Activated gamma-delta T cell treated with Interleukin-2 at 50 U/mL for 16 hours (primary cell): ENCODE measurements at regions not wholly inside any gene's neighbourhood (a gene's known extent, or its start where the extent isn't known, plus 50 kb on each side); places are given as distances from the start of the nearest gene placed in this dataset.

Experiments used
- DNase-seq: peaks from one replicate; pipeline ENCODE4 v3.0.0-alpha.2; 2020

DNA sequence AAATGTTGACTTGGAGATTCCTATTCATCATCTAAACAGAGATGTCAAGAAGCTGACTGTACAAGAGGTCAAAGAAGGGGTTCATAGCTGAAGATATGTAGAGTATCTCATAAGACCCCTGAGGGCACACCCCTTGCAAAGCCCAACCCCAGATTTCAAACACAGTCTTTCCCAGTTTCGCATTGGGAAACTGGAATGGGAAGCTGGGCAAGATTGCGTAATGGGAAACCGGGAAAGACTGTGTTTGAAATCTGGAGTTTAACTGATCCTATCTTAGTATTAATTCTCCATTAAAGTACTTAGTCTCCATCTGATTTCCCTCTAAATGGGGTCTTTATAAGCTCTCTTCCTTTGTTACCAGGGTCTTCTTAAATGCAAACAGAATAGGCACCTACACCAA, 99.5 kb downstream of the FAM76B start:
- no peak for DNase-seq

DNA sequence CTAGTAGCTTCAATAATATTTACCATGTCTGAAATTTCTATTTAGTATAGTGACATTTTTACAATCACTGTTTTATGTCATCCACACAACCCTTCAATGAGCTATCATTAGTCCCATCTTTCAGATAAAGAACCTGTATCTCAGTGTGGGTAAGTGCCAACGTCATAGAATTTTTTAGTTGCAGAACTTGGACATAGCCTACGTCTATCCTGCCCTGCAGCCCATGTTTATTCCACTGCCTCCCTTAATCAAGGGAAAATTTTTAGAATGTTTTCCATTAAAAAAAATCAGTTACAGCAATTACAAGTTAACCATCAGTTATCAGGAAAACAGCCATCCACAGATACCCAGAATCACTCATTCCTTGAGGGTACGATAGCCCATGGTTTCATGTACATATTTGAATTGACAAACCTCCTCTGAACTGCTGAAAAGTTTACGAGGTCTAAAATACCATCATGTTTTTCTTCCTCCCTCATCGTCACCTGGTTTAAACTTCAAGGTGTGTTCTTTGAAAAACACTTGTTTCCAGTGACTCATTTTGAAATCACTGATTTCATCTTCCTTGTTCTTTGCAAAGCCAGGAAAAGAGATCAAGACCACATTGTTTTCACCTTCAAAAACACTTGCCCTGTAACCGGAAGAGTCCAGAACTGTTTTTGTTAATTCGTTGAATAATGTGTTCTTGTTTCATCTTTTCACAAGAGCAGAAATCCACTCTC, 100.9 kb downstream of the FAM76B start:
- DNase-seq: no peak

DNA sequence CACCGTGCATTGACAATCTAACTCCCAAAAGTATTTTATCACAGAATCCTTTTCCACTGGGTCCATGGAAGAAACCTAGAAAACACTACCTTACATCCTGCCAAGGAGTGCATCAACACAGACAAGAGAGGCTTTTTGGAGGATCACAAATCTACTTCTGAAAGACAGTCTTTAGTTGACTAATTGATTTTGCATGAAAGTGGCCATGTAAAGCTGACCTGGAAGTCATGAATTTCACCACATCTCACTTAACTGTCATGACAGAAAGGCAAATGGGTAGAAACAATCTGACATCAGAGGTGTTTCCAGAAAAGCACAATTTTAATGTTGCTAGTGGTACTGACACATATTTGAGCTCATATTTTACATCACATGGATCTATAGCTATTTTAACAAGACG, 101.6 kb downstream of the FAM76B start:
- no peak for DNase-seq

DNA sequence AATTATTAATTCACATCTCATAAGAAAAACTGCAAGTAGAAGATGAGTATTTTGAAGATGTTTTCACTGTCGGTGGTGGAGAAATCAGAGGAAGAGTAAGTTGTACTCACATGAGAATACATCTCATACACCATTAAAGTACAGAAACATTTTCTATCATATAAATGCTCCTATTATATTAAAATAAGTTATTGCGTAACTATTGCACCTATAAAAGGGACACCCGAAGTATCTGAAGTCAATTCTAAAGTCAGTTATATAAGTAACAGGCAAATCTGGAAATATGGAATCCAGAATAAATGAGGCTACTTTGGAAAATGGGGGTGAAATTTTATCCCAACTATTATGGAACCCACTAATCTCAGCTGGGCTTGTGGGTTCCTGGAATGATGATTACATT, 103.3 kb downstream of the FAM76B start:
- DNase-seq: no peak

DNA sequence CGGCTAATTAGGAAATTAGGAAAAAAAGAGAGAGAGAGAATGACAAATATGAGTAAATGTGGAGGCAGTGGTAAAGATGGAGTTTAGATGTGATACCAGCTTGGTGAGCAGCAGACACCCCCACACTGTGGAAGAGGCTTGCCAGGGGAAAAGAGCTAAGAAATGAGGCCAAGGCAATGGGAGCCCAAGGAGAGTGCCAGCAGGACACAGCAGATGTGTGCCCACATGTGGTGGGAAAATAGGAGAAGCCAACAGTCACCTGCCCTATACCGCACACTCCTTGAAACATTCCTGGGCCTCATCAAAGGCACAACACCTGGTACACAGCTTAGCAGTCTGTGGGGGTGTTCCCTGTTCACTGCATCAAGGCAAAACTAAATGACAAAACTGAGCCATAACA, 104.9 kb downstream of the FAM76B start:
- no peak for DNase-seq

DNA sequence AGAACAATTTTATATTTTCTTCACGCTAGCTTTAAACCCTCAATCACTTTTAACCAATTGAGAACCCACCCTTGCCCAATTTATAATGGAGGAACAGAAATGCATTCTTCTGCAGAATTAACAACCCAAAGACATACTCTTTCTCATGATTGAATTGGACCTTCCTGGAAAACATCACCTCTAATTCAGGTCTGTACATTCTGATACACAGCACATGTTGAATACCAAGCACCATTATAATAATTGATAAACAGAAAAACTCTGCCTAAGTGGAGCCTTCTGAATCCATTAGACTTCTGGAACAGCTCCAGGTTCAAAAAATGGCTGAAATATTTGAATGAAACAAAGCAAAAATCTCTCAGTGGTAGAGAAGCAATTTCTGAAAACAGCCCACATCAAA, 105.4 kb downstream of the FAM76B start:
- no peak for DNase-seq

DNA sequence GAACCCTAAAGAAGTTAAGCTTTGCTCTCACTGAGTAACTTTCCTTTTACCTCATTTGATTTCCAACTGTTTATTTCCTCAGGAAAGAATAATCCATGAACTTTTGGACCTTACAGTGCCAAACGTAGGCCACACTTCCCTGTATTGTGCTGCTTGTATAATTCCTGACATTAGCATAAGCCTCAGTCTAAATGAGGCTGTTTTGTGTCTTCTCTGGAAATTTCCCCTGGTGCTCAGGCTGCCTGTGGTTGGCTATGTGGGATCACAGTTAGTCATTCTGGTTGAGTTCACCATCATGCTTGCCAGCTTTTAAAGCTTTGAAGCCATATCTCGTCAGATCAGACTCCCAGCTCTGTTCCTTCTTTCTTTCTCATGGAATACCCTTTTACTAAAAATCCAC, 107.0 kb downstream of the FAM76B start:
- DNase-seq: no peak

DNA sequence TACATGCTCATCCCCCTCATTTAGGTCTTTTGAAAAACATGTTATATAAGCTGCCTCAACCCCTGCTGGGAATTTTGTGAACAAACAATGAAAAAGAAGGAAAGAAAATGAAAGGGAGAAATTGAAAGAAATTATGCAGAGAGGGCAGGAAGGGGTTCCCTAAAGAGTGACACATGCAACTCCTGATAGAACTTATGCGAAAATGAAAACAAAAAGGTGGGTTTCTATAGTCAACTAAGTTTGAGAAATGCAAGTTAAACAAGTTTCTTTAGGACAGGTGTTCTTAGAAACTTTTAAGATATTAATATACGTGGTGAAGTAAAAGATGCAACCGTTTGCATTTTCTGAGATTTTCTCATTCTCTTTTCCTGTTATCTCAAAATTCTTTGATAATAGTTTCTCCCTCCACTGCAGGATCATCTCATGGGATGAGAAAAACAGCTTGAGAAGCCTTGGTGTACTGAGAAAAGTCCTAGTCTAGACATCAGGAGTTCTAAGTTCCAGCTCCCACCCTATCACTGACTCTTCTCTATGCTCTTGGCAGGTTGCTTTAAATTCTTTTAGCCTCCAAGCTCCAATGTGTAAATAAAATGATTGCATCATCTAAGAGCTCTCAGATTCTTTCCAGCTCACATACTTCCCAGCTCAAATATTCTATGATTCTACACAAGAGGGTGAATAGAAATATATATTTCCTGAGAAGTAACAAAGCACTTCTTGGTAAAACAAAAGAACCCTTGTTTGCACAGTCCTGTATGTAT, 109.2 kb downstream of the FAM76B start:
- no peak for DNase-seq

DNA sequence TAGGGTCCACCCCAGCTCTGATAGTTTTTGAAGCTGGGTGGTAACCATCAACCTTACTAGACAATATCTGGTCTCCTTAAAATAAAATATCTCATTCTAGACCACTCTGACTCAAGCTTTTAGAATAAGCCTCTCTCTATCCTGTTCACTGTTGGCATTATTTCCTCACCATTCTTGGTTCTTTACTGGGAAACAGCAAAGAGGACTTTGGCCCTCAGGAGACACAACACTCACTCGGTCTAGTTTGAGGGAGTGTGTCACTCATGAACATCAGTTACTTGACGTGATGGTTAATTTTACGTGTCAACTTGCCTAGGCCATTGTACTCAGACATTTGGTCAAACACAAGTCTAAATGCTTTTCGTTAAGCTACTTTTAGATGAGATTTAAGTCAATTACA, 110.6 kb downstream of the FAM76B start:
- no peak for DNase-seq

DNA sequence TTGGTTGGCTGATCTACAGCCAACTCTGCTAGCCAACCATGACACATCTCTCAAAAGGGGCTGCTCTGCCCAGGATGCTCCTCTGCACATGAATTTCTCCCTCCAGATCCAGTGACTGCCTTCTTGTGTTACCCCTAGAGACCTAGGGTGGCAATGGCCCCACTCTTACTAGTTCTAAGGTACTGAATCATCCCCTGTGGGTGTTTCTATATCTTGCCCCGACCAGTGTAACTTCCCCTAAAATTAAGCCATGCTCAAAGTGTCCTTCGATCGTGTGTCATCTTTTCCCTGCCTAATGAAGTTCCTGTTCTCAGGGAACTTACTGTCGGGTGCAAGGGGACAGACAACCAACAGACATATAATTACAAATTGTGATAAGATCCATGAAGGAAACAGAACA, 113.3 kb downstream of the FAM76B start:
- DNase-seq: no peak

DNA sequence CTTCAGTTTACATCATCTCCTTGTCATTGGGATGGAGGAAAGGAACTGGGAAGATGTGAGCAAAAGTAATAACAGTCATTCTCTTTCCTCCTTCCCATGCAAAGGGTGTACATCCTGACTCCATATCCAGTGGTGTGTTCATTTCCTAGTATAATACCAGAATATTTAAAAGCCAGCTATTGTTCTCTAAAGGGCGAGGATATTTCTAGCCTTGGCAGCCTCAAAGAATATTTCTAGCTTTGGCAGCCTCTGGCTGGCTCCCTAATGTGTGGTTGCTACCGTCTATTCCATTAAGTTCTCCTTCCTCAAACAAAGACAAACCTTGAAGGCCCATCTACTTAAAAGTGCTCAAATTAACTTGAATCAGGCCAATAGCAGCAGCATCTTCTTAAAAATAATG, 114.0 kb downstream of the FAM76B start:
- DNase-seq: no peak

DNA sequence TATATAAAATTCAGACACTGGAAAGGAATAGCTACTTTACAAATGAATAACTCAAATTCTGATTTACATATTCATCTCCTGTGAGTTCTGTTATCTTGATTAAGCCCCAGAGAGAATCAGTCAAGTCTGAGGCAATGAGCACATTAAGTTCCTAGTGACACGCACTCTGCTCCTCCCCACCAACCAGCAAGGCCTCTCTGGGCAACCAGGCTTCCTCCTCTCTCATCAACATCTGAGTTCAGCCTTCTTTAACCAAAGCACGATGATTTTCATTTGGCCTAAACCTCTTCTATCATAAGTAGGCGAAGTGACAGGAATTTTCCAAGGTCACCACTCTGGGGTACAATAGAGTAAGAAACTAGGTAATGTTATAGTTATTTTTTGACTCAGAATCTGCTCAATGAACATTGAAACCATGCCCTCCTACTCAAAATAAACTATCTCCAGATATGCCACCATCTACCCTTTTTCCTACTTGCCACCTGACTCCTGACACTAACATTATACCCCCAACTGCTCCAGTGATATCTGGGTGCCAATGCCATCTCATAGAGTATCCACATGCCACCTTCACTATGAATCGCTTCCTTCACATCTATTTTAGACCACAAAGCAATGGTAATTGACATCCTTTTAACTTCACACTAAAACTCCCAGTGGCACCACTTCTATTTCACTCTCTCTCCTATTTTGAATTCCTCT, 114.8 kb downstream of the FAM76B start:
- DNase-seq: no peak

DNA sequence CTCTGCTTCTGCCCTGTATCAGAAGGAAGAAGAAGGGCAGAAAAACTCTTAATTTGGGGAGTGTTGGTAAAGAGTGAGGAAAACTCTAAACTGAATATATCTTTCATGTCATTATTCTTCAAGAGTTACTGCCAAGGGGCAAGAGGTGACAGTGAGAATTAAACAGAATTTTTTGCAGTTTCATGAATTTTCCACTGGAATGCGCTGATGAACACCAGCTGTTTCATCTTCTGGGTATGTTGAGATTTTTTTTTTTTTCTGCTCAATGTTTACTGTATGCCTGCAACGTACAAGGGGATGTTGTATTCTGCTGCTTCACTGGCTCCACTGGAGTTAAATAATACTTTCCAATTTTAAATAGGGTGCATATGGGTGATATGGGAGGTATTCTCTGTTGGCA, 117.8 kb downstream of the FAM76B start:
- no peak for DNase-seq

DNA sequence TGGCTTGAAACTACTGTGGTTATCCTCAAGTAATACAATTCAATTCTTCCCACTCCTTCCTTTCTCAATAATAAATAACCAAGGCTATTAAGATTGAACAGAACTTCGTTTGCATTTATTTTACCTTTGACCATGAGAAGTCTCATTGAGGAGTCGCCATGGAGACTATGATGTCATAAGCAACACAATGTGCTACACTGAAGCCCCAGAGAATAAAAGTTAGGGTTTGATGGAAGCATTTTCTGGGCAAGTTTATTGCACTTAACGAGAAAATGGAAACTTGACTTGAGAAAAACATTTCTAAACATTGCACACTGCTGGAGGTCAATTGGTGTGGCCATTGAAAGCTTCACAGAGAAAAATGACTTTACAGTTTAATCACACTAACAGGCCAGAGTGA, 121.5 kb downstream of the FAM76B start:
- no peak for DNase-seq

DNA sequence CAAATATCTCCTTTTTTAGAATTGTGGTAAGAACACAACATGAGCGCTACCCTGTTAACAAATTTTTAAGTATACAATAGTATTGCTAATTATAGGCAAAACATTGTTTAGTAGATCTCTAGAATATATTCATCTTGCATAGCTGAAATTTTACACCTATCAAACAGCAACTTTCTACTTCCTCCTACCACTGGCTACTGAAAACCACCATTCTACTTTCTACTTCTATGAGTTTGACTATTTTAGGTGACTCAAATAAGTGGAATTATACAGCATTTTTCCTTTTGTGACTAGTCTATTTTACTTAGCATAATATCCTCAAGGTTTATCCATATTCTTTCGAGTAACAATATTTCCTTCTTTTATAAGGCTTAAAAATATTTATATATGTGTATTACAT, 128.4 kb downstream of the FAM76B start:
- no peak for DNase-seq

DNA sequence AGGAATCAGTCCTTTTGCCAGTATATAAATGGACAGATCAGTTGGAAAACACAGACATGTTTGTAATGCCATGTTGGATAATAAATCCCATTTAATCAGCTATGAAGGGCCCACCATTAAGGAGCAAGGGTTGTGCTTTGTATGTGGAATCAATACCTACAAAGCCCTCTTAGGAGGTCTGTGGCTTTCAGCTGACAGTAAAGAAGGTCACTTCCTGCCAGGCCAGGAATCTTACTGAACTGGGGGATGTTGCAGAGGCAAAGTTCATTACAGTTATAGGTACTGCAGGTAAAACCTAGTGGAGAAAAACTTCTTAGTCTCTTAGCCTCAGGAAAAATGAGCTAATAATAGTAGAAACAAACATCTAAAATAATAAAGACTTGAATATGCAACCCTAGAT, 129.5 kb downstream of the FAM76B start:
- no peak for DNase-seq

DNA sequence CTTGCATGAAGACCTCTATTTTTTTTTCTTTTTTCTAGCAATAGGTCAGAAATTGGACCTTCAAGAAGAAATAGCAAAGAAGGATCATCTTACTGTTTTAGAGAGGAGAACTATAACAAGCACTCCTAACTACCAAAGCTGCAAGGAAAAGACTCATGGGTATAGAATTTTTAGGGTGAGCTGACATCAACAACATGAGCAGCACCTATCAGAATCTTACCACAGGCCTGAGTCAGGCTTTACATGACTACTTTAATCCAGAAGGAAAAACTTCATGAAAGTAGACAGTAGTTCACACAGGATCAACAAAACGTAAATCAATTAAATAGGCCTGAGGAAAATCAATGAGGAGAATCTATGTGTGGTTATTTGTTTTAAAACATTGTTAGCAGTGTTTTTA, 130.5 kb downstream of the FAM76B start:
- DNase-seq: no peak

DNA sequence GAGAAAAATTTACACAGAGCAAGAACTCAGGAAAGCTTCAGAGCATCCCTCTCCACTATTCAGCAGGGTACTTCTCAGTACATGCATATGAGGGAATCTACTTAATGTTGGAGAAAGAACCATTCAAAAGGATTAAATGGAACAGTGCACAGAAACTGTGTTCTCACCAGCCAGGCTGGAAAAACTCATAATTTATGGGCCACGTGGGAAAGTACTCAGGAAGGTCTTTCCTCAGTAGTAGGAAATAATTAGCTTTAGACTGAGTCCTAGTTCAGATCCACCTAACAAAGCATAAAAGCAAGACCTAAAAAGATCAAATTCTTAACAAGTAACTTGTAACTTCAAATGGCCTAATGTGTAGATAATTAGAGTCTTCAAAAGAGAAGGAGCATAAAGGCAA, 134.0 kb downstream of the FAM76B start:
- no peak for DNase-seq

DNA sequence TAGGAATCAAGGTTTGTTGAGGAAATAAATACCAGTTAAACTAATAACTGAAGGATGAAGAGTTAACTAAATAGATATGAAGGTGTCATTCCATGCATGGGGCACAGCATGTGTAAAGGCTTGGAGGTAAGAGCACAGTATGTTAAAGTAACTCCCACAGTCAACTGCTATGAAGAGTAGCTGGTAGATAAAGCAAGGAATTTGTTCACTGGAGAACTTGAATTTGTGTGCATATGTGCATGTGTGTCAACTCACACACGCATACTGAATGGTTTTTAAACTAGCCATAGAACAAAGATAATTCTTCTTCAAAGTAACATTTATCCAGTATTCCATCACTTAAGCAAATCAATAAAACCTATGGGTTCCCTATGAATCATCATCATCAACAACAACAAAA, 135.9 kb downstream of the FAM76B start:
- no peak for DNase-seq

DNA sequence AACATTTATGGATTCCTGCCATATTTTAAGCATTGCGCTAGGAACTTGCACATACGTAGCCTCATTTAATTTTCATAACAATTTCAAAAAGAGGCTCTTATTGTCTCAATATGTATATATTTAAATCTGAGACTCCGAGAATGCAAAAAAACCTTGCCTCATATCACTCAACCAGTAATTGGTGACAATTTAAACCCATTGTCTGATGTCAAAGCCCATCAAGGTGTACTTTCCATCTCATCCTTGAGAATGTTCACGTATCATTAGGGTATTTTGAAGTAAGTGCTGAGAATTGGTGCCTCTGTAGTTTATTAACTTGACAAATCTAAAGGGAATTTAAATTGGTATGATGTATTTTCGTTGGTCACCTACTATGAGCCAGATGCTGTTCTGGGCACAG, 136.5 kb downstream of the FAM76B start:
- no peak for DNase-seq

DNA sequence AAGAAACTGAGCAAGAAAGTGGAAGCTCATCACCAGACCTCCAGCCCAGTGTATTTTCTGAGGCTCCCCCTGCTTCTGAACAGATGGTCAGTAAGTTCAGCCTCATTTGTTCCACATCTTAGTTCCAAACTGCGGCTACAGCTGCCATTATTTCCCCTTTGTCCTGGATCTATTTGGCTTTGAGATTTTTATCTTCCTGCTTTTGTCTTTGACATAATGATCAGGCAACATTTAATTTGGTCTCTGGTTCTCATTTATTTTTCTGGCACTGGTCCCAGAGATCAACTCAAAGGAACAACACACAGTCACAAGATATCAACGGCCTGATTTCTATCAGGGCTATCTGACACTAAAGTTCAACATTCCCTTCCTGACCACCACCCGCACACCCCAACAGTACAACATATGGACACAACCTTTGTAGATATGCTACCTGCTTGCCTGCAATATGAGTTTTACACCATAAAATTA, 137.5 kb downstream of the FAM76B start:
- no peak for DNase-seq

DNA sequence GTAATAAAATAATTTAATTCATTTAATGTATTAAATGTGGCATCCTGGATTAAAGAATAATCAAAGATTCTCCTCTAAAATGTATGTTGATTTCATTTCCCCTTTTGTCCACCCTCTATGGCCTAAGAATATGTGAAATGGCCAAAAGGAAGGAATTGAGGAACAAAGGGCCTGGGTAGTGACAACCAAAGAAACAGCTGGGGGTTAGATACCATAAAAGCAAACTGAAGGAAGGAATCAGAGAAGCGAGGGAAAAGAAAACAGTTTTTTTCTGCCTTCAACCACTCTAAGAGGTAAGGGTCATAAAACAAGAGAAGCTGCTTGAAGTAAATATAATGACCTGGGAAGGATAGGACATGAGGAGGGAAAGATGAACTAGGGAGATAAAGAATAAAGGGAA, 139.3 kb downstream of the FAM76B start:
- no peak for DNase-seq

DNA sequence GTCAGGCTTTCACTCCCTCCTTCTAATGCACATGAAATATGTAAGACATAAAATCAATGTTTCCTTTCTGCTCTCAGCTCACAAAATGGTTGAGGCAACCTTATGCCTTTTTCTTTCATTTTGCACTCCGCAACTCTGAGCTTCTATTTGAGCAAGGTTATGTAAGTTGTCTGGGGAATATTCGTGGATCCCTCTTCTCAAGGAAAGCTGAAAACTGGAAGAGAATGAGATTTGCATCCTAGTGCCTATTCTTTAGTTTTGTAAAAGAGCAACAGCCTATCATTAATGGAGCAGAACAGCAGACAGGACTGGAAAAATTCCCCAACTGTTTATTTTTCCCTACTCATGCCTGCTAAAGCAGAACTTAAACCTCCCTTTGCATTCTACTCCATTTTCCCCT, 141.7 kb downstream of the FAM76B start:
- DNase-seq: no peak

DNA sequence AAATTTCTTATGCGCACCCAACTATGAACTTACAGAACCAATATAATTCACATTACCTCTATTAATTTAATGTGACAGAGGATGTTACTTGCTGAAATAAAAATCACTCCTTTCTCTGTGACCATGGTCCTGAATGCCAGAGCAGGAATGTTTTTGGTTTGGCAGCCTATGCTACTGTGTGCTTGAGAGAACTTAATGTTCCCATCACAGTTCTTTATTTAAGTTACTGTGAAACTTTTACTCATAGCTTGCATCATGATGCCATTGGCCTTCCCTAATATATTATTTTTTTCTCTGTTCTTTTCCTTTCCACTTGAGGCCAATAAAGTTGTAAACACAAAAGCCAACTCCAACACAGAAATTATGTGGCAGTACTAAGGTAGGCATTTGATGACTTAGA, 142.2 kb downstream of the FAM76B start:
- no peak for DNase-seq
